NOMO-1 treated with dmso at 0.1 percent for 144 hours (cell line): ENCODE measurements at regions not wholly inside any gene's neighbourhood (a gene's known extent, or its start where the extent isn't known, plus 50 kb on each side); places are given as distances from the start of the nearest gene placed in this dataset.

Experiments
- DNase-seq: peaks from one replicate; lab custom pipeline; 2025; ENCODE audit not compliant: unreplicated experiment; lab: John Stamatoyannopoulos, UW

GRCh38 chr4:135338181-135338580 lies 1136.6 kb upstream of the PABPC4L start:
- DNase-seq, result no peak

- DNase-seq, result no peak
These were observed 1123.7 kb upstream of the PABPC4L start for GRCh38 chr4:135325264-135325663.

- no peak for DNase-seq
These were observed 1118.1 kb upstream of the PABPC4L start for GRCh38 chr4:135319685-135320084.

- no peak for DNase-seq
These were observed 1114.7 kb upstream of the PABPC4L start for GRCh38 chr4:135316266-135316779.

GRCh38 chr4:135290136-135290535 lies 1088.5 kb upstream of the PABPC4L start:
- DNase-seq, result no peak

GRCh38 chr4:135283934-135284333 lies 1082.3 kb upstream of the PABPC4L start:
- DNase-seq, result no peak

- no peak for DNase-seq
These were observed 1081.1 kb upstream of the PABPC4L start for GRCh38 chr4:135282676-135283075.

GRCh38 chr4:135281230-135281629 lies 1079.6 kb upstream of the PABPC4L start:
- no peak for DNase-seq

GRCh38 chr4:135277980-135278315 lies 1076.4 kb upstream of the PABPC4L start:
- no peak for DNase-seq

- DNase-seq, result no peak
These were observed 1075.7 kb upstream of the PABPC4L start for GRCh38 chr4:135277068-135277979.

- no peak for DNase-seq
These were observed 1072.8 kb upstream of the PABPC4L start for GRCh38 chr4:135274416-135274815.

GRCh38 chr4:135269125-135269890 lies 1067.7 kb upstream of the PABPC4L start:
- no peak for DNase-seq

- no peak for DNase-seq
These were observed 1066.8 kb upstream of the PABPC4L start for GRCh38 chr4:135268369-135268768.

GRCh38 chr4:135267148-135267865 lies 1065.7 kb upstream of the PABPC4L start:
- DNase-seq, result no peak

GRCh38 chr4:135256111-135256510 lies 1054.5 kb upstream of the PABPC4L start:
- no peak for DNase-seq

- no peak for DNase-seq
These were observed 1048.5 kb upstream of the PABPC4L start for GRCh38 chr4:135250040-135250439.

GRCh38 chr4:135249024-135249423 lies 1047.4 kb upstream of the PABPC4L start:
- DNase-seq, result no peak

- no peak for DNase-seq
These were observed 1043.1 kb upstream of the PABPC4L start for GRCh38 chr4:135244696-135245095.

- no peak for DNase-seq
These were observed 1042.5 kb upstream of the PABPC4L start for GRCh38 chr4:135244056-135244455.

- DNase-seq, result no peak
These were observed 1039.2 kb upstream of the PABPC4L start for GRCh38 chr4:135240796-135241195.

GRCh38 chr4:135239964-135240363 lies 1038.4 kb upstream of the PABPC4L start:
- no peak for DNase-seq
